ENCODE measurements at regions not wholly inside any gene's neighbourhood (a gene's known extent, or its start where the extent isn't known, plus 50 kb on each side); places are given as distances from the start of the nearest gene placed in this dataset.
"Not testable (repeated sequence)": the region's sequence is repeated elsewhere in the genome, so short reads cannot be mapped to it uniquely, and the experiment has no call there.

GRCh38 chr5:10111571-10111970 lies 138.1 kb downstream of the ATPSCKMT start:
- peak; percentile 44 for DNase-seq (ENCODE audit: low read depth)
- TF ChIP-seq CTCF (IDR thresholded peaks at IDR 0.05; ENCODE audit: control insufficient read depth, insufficient read depth, low read depth, low read length, missing control alignments): peak; percentile 74
- no peak overlapping the region for H3K4me3 ChIP-seq (ENCODE audit: control insufficient read depth, low read depth, low read length)

GRCh38 chr5:10110228-10110627 lies 139.5 kb downstream of the ATPSCKMT start:
- no peak for TF ChIP-seq CTCF (IDR thresholded peaks at IDR 0.05; ENCODE audit: control insufficient read depth, insufficient read depth, low read depth, low read length, missing control alignments)
- DNase-seq (ENCODE audit: low read depth): no peak
- no peak overlapping the region for H3K4me3 ChIP-seq (ENCODE audit: control insufficient read depth, low read depth, low read length)

GRCh38 chr5:10109299-10109698 lies 140.4 kb downstream of the ATPSCKMT start:
- TF ChIP-seq CTCF (IDR thresholded peaks at IDR 0.05; ENCODE audit: control insufficient read depth, insufficient read depth, low read depth, low read length, missing control alignments): no peak
- no peak for DNase-seq (ENCODE audit: low read depth)
- no peak overlapping the region for H3K4me3 ChIP-seq (ENCODE audit: control insufficient read depth, low read depth, low read length)

GRCh38 chr5:10106806-10107205 lies 142.9 kb downstream of the ATPSCKMT start:
- TF ChIP-seq CTCF (IDR thresholded peaks at IDR 0.05; ENCODE audit: control insufficient read depth, insufficient read depth, low read depth, low read length, missing control alignments): no peak
- DNase-seq (ENCODE audit: low read depth): no peak

GRCh38 chr5:10106285-10106684 lies 143.4 kb downstream of the ATPSCKMT start:
- TF ChIP-seq CTCF (IDR thresholded peaks at IDR 0.05; ENCODE audit: control insufficient read depth, insufficient read depth, low read depth, low read length, missing control alignments): no peak
- DNase-seq (ENCODE audit: low read depth): no peak
- no peak overlapping the region for H3K4me3 ChIP-seq (ENCODE audit: control insufficient read depth, low read depth, low read length)

More at GRCh38 chr5:10106806-10107205, 142.9 kb downstream of the ATPSCKMT start:
- H3K4me3 ChIP-seq (ENCODE audit: control insufficient read depth, low read depth, low read length): no peak overlapping the region

- no peak for TF ChIP-seq CTCF (IDR thresholded peaks at IDR 0.05; ENCODE audit: control insufficient read depth, insufficient read depth, low read depth, low read length, missing control alignments)
- H3K4me3 ChIP-seq (ENCODE audit: control insufficient read depth, low read depth, low read length): no peak overlapping the region
- DNase-seq (ENCODE audit: low read depth): no peak
These were observed 146.8 kb downstream of the ATPSCKMT start for GRCh38 chr5:10102706-10103497.

GRCh38 chr5:10102235-10102634 lies 147.5 kb downstream of the ATPSCKMT start:
- DNase-seq (ENCODE audit: low read depth); H3K4me3 ChIP-seq (ENCODE audit: control insufficient read depth, low read depth, low read length): not testable (repeated sequence)
